ENCODE measurements at regions not wholly inside any gene's neighbourhood (a gene's known extent, or its start where the extent isn't known, plus 50 kb on each side); places are given as distances from the start of the nearest gene placed in this dataset.

- H3K27ac Mint-ChIP-seq (ENCODE audit: unreplicated experiment) = no peak overlapping the region
- H3K9me3 Mint-ChIP-seq (ENCODE audit: unreplicated experiment) = no peaks in the 10 kb centered on the region
- TF ChIP-seq CTCF (IDR thresholded peaks at IDR 0.05) = no peak
- H3K4me3 Mint-ChIP-seq (ENCODE audit: unreplicated experiment) = no peak overlapping the region
- H3K27me3 Mint-ChIP-seq (ENCODE audit: unreplicated experiment) = no peaks in the 10 kb centered on the region
- no peak for DNase-seq (ENCODE audit: extremely low spot score, unreplicated experiment)
- no peaks in the 10 kb centered on the region for H3K36me3 Mint-ChIP-seq (ENCODE audit: unreplicated experiment)
- H3K4me1 Mint-ChIP-seq (ENCODE audit: unreplicated experiment) = peaks cover 23% of the 10 kb centered on the region
These were observed 179.9 kb downstream of the GAS1 start for GRCh38 chr9:86767373-86767772.

DNA sequence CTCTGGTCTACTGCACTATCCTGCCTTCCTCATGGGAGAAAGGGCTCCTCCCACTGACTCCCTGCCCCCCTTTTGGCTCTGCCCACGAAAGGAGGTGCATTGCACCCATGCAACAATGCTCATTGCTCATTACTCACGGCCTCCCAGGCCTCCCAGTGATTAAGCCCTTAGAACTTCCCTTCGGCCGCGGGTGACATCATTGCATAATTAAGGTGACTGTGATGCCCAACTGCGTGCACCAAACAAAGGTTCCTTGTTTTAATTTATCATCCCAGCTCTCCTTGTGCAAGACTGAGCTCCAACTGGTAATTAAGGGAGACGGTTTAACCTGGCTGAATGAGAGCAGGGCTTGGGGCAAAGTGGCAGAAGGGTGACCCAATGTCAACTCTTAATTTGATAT is 180.4 kb downstream of the GAS1 start:
- no peaks in the 10 kb centered on the region for H3K36me3 Mint-ChIP-seq (ENCODE audit: unreplicated experiment)
- H3K4me1 Mint-ChIP-seq (ENCODE audit: unreplicated experiment) = peaks cover 19% of the 10 kb centered on the region
- no peak overlapping the region for H3K4me3 Mint-ChIP-seq (ENCODE audit: unreplicated experiment)
- no peaks in the 10 kb centered on the region for H3K9me3 Mint-ChIP-seq (ENCODE audit: unreplicated experiment)
- TF ChIP-seq CTCF (IDR thresholded peaks at IDR 0.05) = no peak
- no peak for DNase-seq (ENCODE audit: extremely low spot score, unreplicated experiment)
- H3K27me3 Mint-ChIP-seq (ENCODE audit: unreplicated experiment) = no peaks in the 10 kb centered on the region
- H3K27ac Mint-ChIP-seq (ENCODE audit: unreplicated experiment) = no peak overlapping the region

DNA sequence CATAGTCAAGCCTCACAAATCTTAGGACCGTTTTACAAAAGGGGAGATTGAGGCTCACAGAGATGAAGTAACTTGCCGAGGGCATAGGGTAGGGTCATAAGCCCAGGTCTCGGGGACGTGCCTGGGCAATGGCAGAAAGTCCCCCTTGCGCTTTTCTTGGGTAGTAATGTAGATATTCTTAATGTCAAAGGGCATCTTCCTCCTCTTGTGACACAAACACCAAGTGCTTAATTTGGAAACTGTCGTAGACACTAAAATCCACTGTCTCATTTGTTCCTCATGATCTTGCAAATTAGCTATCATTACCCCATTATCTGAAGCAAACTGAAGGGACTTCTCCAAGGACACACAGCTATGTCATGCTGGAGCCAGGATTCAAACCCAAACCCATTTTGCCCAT is 180.8 kb downstream of the GAS1 start:
- Mint-ChIP-seq H3K9me3 (ENCODE audit: unreplicated experiment) (no peaks in the 10 kb centered on the region), H3K27me3 (ENCODE audit: unreplicated experiment) (no peaks in the 10 kb centered on the region), H3K27ac (ENCODE audit: unreplicated experiment) (no peak overlapping the region), H3K4me1 (ENCODE audit: unreplicated experiment) (peaks cover 19% of the 10 kb centered on the region), H3K4me3 (ENCODE audit: unreplicated experiment) (no peak overlapping the region), H3K36me3 (ENCODE audit: unreplicated experiment) (no peaks in the 10 kb centered on the region)
- no peak for TF ChIP-seq CTCF (IDR thresholded peaks at IDR 0.05)
- DNase-seq (ENCODE audit: extremely low spot score, unreplicated experiment) = no peak

GRCh38 chr9:86765746-86766430 is 181.4 kb downstream of the GAS1 start:
- no peaks in the 10 kb centered on the region for H3K36me3 Mint-ChIP-seq (ENCODE audit: unreplicated experiment)
- H3K4me1 Mint-ChIP-seq (ENCODE audit: unreplicated experiment) = peaks cover 19% of the 10 kb centered on the region
- H3K27me3 Mint-ChIP-seq (ENCODE audit: unreplicated experiment) = no peaks in the 10 kb centered on the region
- no peak for DNase-seq (ENCODE audit: extremely low spot score, unreplicated experiment)
- H3K9me3 Mint-ChIP-seq (ENCODE audit: unreplicated experiment) = no peaks in the 10 kb centered on the region
- no peak overlapping the region for H3K4me3 Mint-ChIP-seq (ENCODE audit: unreplicated experiment)
- no peak overlapping the region for H3K27ac Mint-ChIP-seq (ENCODE audit: unreplicated experiment)
- no peak for TF ChIP-seq CTCF (IDR thresholded peaks at IDR 0.05)

DNA sequence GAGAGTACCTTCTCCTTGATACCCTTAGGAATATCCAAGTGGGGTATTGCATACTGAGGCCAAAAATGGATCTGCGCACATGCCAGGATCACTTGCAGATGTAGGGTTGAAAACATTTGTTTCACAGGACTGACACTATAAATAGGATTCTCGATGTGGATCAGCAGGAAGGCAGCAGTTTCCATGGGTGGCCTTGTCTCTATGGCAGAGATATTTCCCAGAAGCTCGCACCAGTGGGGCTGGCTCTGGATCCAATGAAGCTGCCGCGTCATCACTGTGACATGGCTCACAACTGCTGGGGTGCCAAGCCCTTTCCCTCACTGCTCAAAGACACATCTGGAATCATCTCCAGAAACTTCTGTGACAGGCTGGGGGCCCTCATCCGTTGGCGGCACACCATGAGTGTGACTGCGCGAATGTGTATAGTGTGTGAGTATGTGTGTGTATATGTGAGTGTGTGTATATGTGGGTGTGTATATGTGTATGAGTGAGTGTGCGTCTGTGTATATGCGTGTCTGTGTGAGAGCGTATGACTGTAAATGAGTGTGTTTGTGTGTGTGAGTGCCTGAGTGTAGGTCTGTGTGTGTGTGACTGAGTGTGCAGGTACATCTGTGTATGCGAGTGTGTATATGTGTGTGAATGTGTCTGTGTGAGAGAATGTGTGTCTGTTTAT is 182.5 kb downstream of the GAS1 start:
- Mint-ChIP-seq H3K27me3 (ENCODE audit: unreplicated experiment) (no peaks in the 10 kb centered on the region), H3K27ac (ENCODE audit: unreplicated experiment) (no peak overlapping the region), H3K9me3 (ENCODE audit: unreplicated experiment) (no peaks in the 10 kb centered on the region), H3K4me1 (ENCODE audit: unreplicated experiment) (peaks cover 19% of the 10 kb centered on the region), H3K4me3 (ENCODE audit: unreplicated experiment) (no peak overlapping the region), H3K36me3 (ENCODE audit: unreplicated experiment) (no peaks in the 10 kb centered on the region)
- DNase-seq (ENCODE audit: extremely low spot score, unreplicated experiment) = no peak
- no peak for TF ChIP-seq CTCF (IDR thresholded peaks at IDR 0.05)

Data from osteocyte (in vitro differentiated cells).